ENCODE measurements at regions not wholly inside any gene's neighbourhood (a gene's known extent, or its start where the extent isn't known, plus 50 kb on each side); places are given as distances from the start of the nearest gene placed in this dataset.

- no peak for DNase-seq (ENCODE audit: insufficient read length, low spot score)
- TF ChIP-seq, protein P1, sequence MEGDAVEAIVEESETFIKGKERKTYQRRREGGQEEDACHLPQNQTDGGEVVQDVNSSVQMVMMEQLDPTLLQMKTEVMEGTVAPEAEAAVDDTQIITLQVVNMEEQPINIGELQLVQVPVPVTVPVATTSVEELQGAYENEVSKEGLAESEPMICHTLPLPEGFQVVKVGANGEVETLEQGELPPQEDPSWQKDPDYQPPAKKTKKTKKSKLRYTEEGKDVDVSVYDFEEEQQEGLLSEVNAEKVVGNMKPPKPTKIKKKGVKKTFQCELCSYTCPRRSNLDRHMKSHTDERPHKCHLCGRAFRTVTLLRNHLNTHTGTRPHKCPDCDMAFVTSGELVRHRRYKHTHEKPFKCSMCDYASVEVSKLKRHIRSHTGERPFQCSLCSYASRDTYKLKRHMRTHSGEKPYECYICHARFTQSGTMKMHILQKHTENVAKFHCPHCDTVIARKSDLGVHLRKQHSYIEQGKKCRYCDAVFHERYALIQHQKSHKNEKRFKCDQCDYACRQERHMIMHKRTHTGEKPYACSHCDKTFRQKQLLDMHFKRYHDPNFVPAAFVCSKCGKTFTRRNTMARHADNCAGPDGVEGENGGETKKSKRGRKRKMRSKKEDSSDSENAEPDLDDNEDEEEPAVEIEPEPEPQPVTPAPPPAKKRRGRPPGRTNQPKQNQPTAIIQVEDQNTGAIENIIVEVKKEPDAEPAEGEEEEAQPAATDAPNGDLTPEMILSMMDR (IDR thresholded peaks at IDR 0.05; ENCODE audit: insufficient read depth, missing control alignments), result no peak
- FAIRE-seq, result no peak
These were observed 487.1 kb upstream of the ANO3 start for GRCh38 chr11:25844811-25845210.

GRCh38 chr11:25855916-25856315, 476.0 kb upstream of the ANO3 start:
- TF ChIP-seq, protein P1 (IDR thresholded peaks at IDR 0.05; ENCODE audit: insufficient read depth, missing control alignments), result no peak
- FAIRE-seq, result no peak
- DNase-seq (ENCODE audit: insufficient read length, low spot score), result no peak

DNA sequence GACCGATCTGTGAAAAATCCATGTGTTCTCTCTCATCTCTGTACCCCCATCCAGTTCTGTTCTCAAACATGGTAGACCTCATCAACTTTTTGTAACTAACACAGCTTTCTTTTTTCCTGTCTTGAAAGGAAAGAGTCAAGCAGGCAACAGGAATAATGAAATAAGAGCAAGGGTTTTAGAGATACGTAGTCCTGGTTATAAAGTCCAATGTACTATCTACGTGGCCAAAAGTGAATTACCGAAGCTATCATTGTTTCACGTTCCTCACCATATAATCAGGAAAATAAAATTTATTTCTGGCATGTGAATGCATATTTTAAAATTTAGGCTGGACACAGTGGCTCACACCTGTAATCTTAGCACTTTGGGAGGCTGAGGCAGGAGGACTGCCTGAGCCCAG, 472.2 kb upstream of the ANO3 start:
- TF ChIP-seq, protein P1 (IDR thresholded peaks at IDR 0.05; ENCODE audit: insufficient read depth, missing control alignments), result no peak
- no peak for FAIRE-seq
- no peak for DNase-seq (ENCODE audit: insufficient read length, low spot score)

GRCh38 chr11:25860677-25861450, 471.1 kb upstream of the ANO3 start:
- DNase-seq (ENCODE audit: insufficient read length, low spot score), result no peak
- TF ChIP-seq, protein P1 (IDR thresholded peaks at IDR 0.05; ENCODE audit: insufficient read depth, missing control alignments), result no peak

DNA sequence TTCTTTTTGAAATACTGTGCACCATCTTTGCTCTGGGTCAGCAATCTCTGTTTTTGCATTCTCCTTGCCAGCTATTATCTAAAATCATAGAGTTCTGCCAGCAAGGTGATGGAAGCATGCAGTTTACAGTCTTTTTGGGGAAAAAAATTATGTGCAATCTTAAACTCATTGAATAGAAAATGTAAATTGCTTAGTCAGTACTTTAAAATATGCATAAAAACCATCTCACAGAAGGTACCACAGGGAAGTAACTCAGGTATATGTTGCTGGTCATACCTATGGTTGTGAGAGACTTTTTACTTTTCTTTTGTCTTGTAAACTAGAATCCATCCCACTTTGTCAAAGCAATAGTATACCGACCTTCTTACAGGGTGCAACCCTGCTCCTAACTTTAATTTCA, 469.8 kb upstream of the ANO3 start:
- FAIRE-seq, result no peak
- TF ChIP-seq, protein P1 (IDR thresholded peaks at IDR 0.05; ENCODE audit: insufficient read depth, missing control alignments), result no peak
- no peak for DNase-seq (ENCODE audit: insufficient read length, low spot score)

More at GRCh38 chr11:25860677-25861450, 471.1 kb upstream of the ANO3 start:
- FAIRE-seq, result no peak

- TF ChIP-seq, protein P1 (IDR thresholded peaks at IDR 0.05; ENCODE audit: insufficient read depth, missing control alignments), result no peak
- DNase-seq (ENCODE audit: insufficient read length, low spot score) (no peak), FAIRE-seq (no peak)
These were observed 467.9 kb upstream of the ANO3 start for GRCh38 chr11:25863986-25864385.

DNA sequence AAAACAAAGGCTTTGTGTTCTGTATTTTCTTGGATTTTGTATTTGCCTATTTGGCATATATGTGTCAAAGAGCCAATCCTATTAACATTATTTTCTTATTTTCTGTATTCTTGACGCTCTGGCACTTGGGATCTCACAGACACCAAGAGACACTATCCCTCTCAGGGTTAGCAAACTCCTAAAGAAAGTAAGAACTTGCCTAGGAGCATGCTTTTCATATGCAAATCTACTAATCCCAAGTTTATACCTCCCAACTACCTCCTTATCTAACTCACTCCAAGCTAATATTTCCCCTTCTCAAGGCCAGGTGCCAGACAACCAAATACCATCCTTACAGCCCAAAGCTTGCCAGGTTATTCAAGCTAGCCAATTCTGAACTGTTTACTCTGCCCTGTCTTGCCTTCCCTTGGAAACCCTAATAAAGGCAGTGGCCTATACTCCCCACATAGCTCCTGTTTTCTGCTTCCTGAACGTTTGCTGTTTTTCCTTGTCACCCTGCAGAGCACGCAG, 455.4 kb upstream of the ANO3 start:
- TF ChIP-seq, protein P1 (IDR thresholded peaks at IDR 0.05; ENCODE audit: insufficient read depth, missing control alignments), result no peak
- DNase-seq (ENCODE audit: insufficient read length, low spot score) (no peak), FAIRE-seq (no peak)
